A673 (cell line): ENCODE measurements at regions not wholly inside any gene's neighbourhood (a gene's known extent, or its start where the extent isn't known, plus 50 kb on each side); places are given as distances from the start of the nearest gene placed in this dataset.

ENCODE experiments used
- BruUV-seq: library from RNA; stranded (reverse); fragments of 400-500 nt; replicated peaks from 2 replicates; lab custom pipeline; 2021; lab: Mats Ljungman, UMichigan
- CTCF ChIA-PET: fragments of 300-600 bp; sonication (Branson Sonifier 250); formaldehyde crosslinking; loops from one replicate; lab custom pipeline; 2022; ENCODE audit warnings: antibody characterized with exemption; lab: Charles Lee
- POLR2A ChIA-PET: fragments of 300-600 bp; sonication (Branson Sonifier 250); formaldehyde crosslinking; loops from one replicate; lab custom pipeline; 2022; ENCODE audit warnings: antibody characterized with exemption; ENCODE audit not compliant: low non-redundant PET; lab: Charles Lee
- DNase-seq: peaks from one replicate; pipeline ENCODE4 v3.0.0-alpha.2; 2015; ENCODE audit warnings: low spot score
- H3K27ac ChIP-seq: fragments of 200-600 bp; sonication (generic); 2 replicates; pipeline ENCODE4 v1.5.1; 2016; ENCODE audit warnings: mixed run types, low read depth, mild to moderate bottlenecking, mixed read lengths, antibody characterized with exemption, low read length; ENCODE audit not compliant: poor library complexity, severe bottlenecking
- H3K27me3 ChIP-seq: fragments of 200-600 bp; sonication (generic); replicated peaks from 2 replicates; pipeline ENCODE4 v1.6.1; 2017; ENCODE audit warnings: mixed run types, low read depth, mild to moderate bottlenecking, mixed read lengths, antibody characterized with exemption, low read length; ENCODE audit not compliant: insufficient read depth, poor library complexity
- H3K36me3 ChIP-seq: fragments of 200-600 bp; sonication (generic); 2 replicates; pipeline ENCODE4 v1.6.1; 2016; ENCODE audit warnings: mixed run types, mild to moderate bottlenecking, mixed read lengths, antibody characterized with exemption, low read length; ENCODE audit not compliant: insufficient read depth, poor library complexity, severe bottlenecking
- H3K4me1 ChIP-seq: fragments of 200-600 bp; sonication (generic); 2 replicates; pipeline ENCODE4 v1.6.1; 2017; ENCODE audit warnings: mixed run types, mild to moderate bottlenecking, mixed read lengths, antibody characterized with exemption, low read length; ENCODE audit not compliant: insufficient read depth, poor library complexity, severe bottlenecking
- H3K4me3 ChIP-seq: fragments of 200-600 bp; sonication (generic); 2 replicates; pipeline ENCODE4 v1.5.1; 2016; ENCODE audit warnings: low read depth, mixed run types, mild to moderate bottlenecking, mixed read lengths, low read length; ENCODE audit not compliant: poor library complexity, severe bottlenecking
- H3K9me3 ChIP-seq: fragments of 200-600 bp; sonication (generic); 2 replicates; pipeline ENCODE4 v1.6.1; 2016; ENCODE audit warnings: mixed run types, low read depth, mild to moderate bottlenecking, mixed read lengths, antibody characterized with exemption, low read length; ENCODE audit not compliant: poor library complexity, severe bottlenecking
- EZH2 ChIP-seq: fragments of 200-600 bp; sonication (generic); IDR thresholded peaks from 2 replicates; pipeline ENCODE4 v1.6.1; 2017; ENCODE audit warnings: borderline replicate concordance, low read depth, mild to moderate bottlenecking, mixed read lengths, antibody characterized with exemption, low read length; ENCODE audit not compliant: poor library complexity, severe bottlenecking
- intact Hi-C: fragments of 100-400 bp; cut with micrococcal nuclease; formaldehyde crosslinking; loops from one replicate; pipeline ENCODE4 v1.10.0; 2022; ENCODE audit not compliant: unreplicated experiment
- TF ChIP-seq, protein P1 (sequence below): fragments of 300-800, 200-600 bp; sonication (generic); conservative IDR thresholded peaks from 2 replicates; pipeline ENCODE4 v1.5.1; 2017; ENCODE audit warnings: low read depth, mild to moderate bottlenecking, antibody characterized with exemption, low read length, moderate library complexity, mixed read lengths

DNA sequence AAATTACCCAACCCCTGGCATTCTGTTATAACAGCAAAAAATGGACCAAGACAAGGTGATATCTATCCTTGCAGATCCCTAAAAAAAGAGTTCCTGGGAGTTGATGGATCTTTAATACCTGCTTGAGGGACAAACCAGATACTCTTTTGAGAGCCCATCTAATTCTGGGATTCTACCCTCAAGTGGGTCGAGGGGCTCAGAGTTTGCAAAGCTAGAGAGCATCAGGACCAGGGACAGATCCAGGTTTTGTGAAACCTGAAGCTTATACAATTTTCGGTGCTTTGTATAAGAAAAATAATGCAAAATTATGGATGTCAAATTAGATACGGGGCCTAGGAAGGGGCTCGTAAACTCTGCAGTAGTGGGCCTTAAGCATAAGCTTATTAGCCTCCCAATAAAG, 130.5 kb upstream of the CRHR1 start:
- Histone ChIP-seq H3K27ac (no peak overlapping the region), H3K36me3 (no peaks in the 10 kb centered on the region), H3K27me3 (no peaks in the 10 kb centered on the region), H3K4me1 (no peaks in the 10 kb centered on the region), H3K9me3 (no peaks in the 10 kb centered on the region), H3K4me3 (no peak overlapping the region)
- no peak for DNase-seq
- intact Hi-C loops: no loop called here
- POLR2A ChIA-PET: no interaction called here
- no TSS peak for BruUV-seq
- CTCF ChIA-PET: no interaction called here
- TF ChIP-seq EZH2: no peak
- TF ChIP-seq, protein P1, sequence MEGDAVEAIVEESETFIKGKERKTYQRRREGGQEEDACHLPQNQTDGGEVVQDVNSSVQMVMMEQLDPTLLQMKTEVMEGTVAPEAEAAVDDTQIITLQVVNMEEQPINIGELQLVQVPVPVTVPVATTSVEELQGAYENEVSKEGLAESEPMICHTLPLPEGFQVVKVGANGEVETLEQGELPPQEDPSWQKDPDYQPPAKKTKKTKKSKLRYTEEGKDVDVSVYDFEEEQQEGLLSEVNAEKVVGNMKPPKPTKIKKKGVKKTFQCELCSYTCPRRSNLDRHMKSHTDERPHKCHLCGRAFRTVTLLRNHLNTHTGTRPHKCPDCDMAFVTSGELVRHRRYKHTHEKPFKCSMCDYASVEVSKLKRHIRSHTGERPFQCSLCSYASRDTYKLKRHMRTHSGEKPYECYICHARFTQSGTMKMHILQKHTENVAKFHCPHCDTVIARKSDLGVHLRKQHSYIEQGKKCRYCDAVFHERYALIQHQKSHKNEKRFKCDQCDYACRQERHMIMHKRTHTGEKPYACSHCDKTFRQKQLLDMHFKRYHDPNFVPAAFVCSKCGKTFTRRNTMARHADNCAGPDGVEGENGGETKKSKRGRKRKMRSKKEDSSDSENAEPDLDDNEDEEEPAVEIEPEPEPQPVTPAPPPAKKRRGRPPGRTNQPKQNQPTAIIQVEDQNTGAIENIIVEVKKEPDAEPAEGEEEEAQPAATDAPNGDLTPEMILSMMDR: no peak

DNA sequence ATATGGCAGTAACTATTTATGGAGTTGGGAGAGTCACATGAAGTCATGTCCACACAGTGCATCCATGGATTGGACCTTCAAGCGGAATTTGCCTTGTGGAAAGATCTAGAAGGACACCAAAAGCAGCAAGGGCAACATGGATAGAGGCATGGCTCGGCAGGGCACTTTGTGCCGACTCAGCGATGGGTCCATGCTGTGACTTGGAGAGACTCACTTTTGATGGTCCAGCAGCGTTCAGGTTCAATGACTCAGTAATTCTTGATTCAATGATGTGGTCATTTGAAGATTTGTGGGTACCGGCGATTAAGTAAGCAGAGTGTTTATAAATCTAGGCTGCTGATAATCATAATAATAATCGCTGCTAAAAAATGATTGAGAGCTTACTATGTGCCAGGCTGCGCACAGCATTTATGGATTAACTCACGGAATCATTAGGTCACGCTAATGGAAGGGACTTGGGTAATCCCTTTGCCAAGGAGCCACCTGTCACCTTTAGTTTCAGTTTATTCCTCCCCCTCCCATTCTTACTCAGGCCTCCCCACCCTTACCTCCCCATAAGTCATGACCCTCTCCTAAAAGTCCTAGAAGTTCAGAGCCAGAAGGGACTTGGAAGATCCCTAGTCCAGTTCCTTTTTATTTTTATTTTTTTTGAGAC, 127.5 kb upstream of the CRHR1 start:
- H3K36me3 ChIP-seq: no peaks in the 10 kb centered on the region
- no peak overlapping the region for H3K27ac ChIP-seq
- DNase-seq: no peak
- H3K4me3 ChIP-seq: no peak overlapping the region
- H3K4me1 ChIP-seq: no peaks in the 10 kb centered on the region
- H3K9me3 ChIP-seq: no peaks in the 10 kb centered on the region
- intact Hi-C loops: no loop called here
- TF ChIP-seq EZH2: no peak
- TF ChIP-seq, protein P1: no peak
- no peaks in the 10 kb centered on the region for H3K27me3 ChIP-seq
- POLR2A ChIA-PET: no interaction called here
- BruUV-seq: no TSS peak
- CTCF ChIA-PET: no interaction called here

DNA sequence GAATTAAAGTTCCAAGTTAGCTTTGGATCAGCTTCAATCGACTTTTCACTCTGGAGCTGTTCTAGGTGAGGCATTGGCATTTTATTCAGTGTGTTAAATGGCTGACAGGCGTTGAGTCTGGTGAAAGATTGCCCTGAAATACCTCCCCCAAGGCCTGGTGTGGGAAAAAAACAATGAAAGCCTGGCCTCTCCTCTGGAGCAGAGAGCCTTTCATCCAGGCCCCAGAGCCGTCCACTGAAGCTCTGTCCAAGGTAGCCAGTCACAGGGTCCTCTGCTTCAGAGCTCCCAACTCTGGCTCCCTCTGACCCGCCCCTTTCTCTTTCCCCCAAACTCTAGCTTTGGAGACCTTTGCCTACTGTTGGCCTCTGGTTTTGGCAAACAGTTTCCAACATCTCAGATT, 123.6 kb upstream of the CRHR1 start:
- BruUV-seq: no TSS peak
- intact Hi-C loops: no loop called here

More for the DNA sequence above, 123.6 kb upstream of the CRHR1 start:
- Histone ChIP-seq H3K9me3 (no peaks in the 10 kb centered on the region), H3K27ac (no peak overlapping the region), H3K4me1 (no peaks in the 10 kb centered on the region), H3K27me3 (no peaks in the 10 kb centered on the region), H3K4me3 (no peak overlapping the region), H3K36me3 (no peaks in the 10 kb centered on the region)
- ChIA-PET CTCF (no interaction called here), POLR2A (no interaction called here)
- no peak for DNase-seq
- TF ChIP-seq EZH2: no peak
- TF ChIP-seq, protein P1: no peak
